RWPE1 (cell line): ENCODE measurements at regions not wholly inside any gene's neighbourhood (a gene's known extent, or its start where the extent isn't known, plus 50 kb on each side); places are given as distances from the start of the nearest gene placed in this dataset.
A peak's percentile ranks its signal among the peaks of the same experiment; 100 is the strongest.

ENCODE experiments used
- CTCF ChIA-PET: fragments of 350-600 bp; sonication (Branson Sonifier 250); formaldehyde crosslinking; extraction: SDS; loops from one replicate; lab custom pipeline; 2021; lab: Yijun Ruan, JAX
- POLR2A ChIA-PET: fragments of 400-600 bp; formaldehyde crosslinking; extraction: SDS; loops from one replicate; lab custom pipeline; 2020; ENCODE audit warnings: antibody characterized with exemption; ENCODE audit not compliant: low non-redundant PET; lab: Yijun Ruan, JAX
- DNase-seq: peaks from one replicate; pipeline ENCODE4 v3.0.0; 2012; ENCODE audit warnings: low spot score
- H3K27ac ChIP-seq: fragments of 450-650 bp; 2 replicates; pipeline ENCODE4 v1.5.1; 2017
- TF ChIP-seq, protein P1 (sequence below): fragments of 450-650 bp; conservative IDR thresholded peaks from 2 replicates; pipeline ENCODE4 v1.5.1; 2017; ENCODE audit warnings: low read depth, mild to moderate bottlenecking

DNA sequence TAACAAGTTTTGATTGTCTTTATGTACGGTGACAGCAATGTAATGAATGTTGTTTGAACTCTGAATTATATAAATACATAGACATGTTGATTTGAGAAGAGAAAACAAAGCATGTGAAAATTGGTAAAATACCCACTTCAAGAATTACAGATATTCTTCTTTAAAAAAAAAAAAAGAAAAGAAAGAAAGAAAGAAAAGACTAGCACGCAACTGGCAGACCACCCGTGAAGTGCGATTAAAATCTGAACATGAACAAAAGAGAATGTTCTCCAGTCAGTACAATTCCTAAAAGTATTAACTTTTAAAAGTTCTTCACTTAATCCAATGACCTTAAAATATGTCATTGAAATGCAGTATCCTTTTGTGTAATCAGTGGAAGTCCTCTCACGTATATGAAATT lies 434.9 kb downstream of the TFAP2A start:
- TF ChIP-seq, protein P1, sequence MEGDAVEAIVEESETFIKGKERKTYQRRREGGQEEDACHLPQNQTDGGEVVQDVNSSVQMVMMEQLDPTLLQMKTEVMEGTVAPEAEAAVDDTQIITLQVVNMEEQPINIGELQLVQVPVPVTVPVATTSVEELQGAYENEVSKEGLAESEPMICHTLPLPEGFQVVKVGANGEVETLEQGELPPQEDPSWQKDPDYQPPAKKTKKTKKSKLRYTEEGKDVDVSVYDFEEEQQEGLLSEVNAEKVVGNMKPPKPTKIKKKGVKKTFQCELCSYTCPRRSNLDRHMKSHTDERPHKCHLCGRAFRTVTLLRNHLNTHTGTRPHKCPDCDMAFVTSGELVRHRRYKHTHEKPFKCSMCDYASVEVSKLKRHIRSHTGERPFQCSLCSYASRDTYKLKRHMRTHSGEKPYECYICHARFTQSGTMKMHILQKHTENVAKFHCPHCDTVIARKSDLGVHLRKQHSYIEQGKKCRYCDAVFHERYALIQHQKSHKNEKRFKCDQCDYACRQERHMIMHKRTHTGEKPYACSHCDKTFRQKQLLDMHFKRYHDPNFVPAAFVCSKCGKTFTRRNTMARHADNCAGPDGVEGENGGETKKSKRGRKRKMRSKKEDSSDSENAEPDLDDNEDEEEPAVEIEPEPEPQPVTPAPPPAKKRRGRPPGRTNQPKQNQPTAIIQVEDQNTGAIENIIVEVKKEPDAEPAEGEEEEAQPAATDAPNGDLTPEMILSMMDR, result no peak
- POLR2A ChIA-PET, result no interaction called here
- DNase-seq, result no peak
- CTCF ChIA-PET, result no interaction called here
- H3K27ac ChIP-seq, result no peak overlapping the region

DNA sequence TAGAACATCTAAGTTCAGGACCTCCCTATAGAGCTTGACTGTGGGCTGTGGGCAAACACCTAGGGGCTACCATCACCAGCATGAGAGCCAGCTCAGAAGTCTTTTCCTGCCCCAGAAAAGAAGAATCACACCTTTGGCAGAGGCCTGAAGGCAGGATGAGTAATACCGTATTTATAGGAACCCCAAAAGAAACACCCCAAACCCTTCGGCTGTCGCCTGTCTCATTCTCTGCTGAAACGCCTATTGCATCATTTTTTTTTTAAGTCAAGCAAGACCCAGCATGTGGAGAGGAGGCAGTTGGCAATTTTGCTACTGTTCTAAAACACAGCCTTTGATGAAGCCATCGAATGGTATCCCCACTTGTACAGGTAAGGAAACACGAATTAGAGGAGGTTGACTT lies 436.4 kb downstream of the TFAP2A start:
- TF ChIP-seq, protein P1, result no peak
- ChIA-PET CTCF (interaction anchor here (0.7 kb wide), 1 partner anchor 18 kb away, joined by 3 read pairs; no protein-coding TSS in a partner anchor), POLR2A (no interaction called here)
- H3K27ac ChIP-seq, result no peak overlapping the region
- peak; percentile 23 for DNase-seq

DNA sequence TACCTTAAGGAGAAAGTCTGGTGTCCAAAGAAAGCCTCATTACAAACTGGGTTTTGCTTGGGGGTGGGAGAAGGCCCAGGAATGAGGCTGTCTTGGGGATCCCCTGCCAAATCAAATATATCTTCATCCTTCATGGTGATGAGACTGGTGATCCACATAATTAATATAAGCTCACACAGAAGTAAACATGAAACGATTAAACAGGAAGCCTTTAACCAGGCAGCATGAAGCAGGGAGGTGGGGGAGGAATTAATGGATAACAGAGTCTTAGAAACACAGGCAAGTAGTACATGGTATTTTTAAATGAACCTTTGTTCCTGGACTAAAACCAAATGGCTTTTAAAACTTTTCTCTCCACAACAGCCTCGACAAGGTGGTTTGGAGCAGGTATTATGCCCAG lies 437.5 kb downstream of the TFAP2A start:
- H3K27ac ChIP-seq, result no peak overlapping the region
- TF ChIP-seq, protein P1, result no peak
- ChIA-PET CTCF (no interaction called here), POLR2A (no interaction called here)
- DNase-seq, result no peak

DNA sequence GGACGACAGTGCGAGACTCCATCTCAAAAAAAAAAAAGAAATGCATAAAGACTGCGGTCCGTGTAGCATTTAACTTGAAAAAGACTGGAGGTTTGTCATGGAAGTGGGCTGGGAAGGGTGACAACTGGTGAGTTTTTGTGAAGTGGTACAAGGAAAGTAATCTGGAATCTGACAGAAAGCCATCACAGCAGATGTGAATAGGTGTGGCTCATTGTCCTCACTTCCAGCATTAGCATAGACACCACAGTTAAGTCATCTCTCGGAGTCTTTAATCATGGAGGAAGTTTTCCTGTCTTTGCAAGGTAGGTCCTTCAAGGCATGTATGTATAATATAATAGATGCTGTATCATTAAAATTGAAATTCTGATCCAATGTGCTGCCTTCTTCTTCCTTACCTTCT lies 453.2 kb downstream of the TFAP2A start:
- no peak overlapping the region for H3K27ac ChIP-seq
- DNase-seq, result no peak
- CTCF ChIA-PET, result no interaction called here
- TF ChIP-seq, protein P1, result no peak
- POLR2A ChIA-PET, result no interaction called here

DNA sequence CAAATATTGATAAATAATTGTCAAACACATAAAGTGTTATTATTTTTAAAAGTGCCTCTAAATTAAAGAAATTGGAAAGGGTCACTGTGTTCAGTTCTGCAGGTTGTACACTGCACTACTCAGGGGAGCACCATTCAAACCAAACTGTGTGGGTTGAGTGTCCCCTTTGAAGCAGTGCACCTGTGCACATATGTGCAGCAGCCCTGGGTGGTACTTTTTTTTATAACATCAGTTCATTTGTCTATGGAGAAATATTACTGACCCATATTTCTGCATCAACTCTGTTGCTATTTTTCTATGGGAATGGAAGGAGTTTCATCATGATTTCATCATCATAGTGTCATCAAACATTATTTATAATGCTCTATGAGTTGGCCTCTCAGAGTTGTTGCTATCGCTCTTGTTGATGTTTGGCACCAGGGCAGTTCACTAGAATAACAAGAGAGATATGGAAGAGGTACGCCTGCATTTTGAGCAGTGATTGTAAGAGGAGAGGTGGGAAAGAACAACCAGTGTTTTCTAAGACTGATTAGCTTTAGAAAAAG lies 457.6 kb downstream of the TFAP2A start:
- H3K27ac ChIP-seq, result no peak overlapping the region
- TF ChIP-seq, protein P1, result no peak
- DNase-seq, result no peak
- ChIA-PET POLR2A (no interaction called here), CTCF (no interaction called here)

DNA sequence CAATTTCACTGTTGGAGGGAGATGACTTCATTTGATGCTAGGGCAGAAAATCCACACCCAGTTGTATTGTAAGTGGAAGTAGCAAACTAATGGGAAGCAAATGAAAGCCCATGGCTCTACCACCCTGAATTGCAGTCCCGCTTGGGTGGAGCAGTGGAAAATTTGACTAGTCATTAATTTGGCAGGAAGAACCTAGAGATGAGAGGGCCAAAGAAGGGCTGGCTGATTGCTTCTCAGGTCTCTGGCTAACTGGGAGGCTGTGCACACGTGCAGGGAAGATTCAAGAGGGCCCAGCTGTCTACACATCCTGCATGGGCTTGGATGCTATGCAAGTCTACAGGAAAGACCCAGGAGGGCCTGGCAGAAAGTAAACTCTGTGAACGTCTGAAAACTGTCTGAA lies 466.2 kb downstream of the TFAP2A start:
- ChIA-PET POLR2A (no interaction called here), CTCF (no interaction called here)
- TF ChIP-seq, protein P1, result no peak
- H3K27ac ChIP-seq, result no peak overlapping the region
- no peak for DNase-seq
